ENCODE measurements at regions not wholly inside any gene's neighbourhood (a gene's known extent, or its start where the extent isn't known, plus 50 kb on each side); places are given as distances from the start of the nearest gene placed in this dataset.

- CTCF ChIA-PET = no interaction called here
- Histone ChIP-seq H3K9me3 (ENCODE audit: control insufficient read depth, insufficient read depth, low read depth, low read length) (no peaks in the 10 kb centered on the region), H3K4me1 (ENCODE audit: control insufficient read depth, insufficient read depth, low read length) (no peaks in the 10 kb centered on the region), H3K4me3 (ENCODE audit: low read depth in 2 of 2, low read length in 2 of 2) (no peak overlapping the region), H3K36me3 (ENCODE audit: control insufficient read depth, insufficient read depth, low read length) (no peaks in the 10 kb centered on the region), H3K27me3 (ENCODE audit: control insufficient read depth, insufficient read depth, low read length) (no peaks in the 10 kb centered on the region), H3K27ac (ENCODE audit: low read length) (no peak overlapping the region)
- DNase-seq (ENCODE audit: low read depth, low spot score) = no peak
- no peak for ATAC-seq
- POLR2A ChIA-PET = no interaction called here
- TF ChIP-seq REST (IDR thresholded peaks at IDR 0.05; ENCODE audit: insufficient read depth in 1 of 2, low read depth in 2 of 2, low read length in 1 of 2) = no peak
- no peak for TF ChIP-seq SIN3A (IDR thresholded peaks at IDR 0.05; ENCODE audit: borderline replicate concordance, insufficient read depth, low read depth, low read length)
- no peak for TF ChIP-seq TCF7L2 (IDR thresholded peaks at IDR 0.05; ENCODE audit: low read depth, low read length)
- in situ Hi-C loops (cut with HindIII; ENCODE audit: low pct_unique_long_range_greater_than_20kb, low sequenced_read_pairs) = no loop called here
- BruUV-seq (replicated peaks) = no TSS peak
- intact Hi-C loops (cut with micrococcal nuclease; ENCODE audit: unreplicated experiment) = no loop called here
These were observed 385.0 kb upstream of the DDI1 start for GRCh38 chr11:103651341-103651998.

- BruUV-seq (replicated peaks) = no TSS peak
- intact Hi-C loops (cut with micrococcal nuclease; ENCODE audit: unreplicated experiment) (no loop called here), in situ Hi-C loops (cut with HindIII; ENCODE audit: low pct_unique_long_range_greater_than_20kb, low sequenced_read_pairs) (no loop called here)
- no peak for TF ChIP-seq TCF7L2 (IDR thresholded peaks at IDR 0.05; ENCODE audit: low read depth, low read length)
- no peak for TF ChIP-seq REST (IDR thresholded peaks at IDR 0.05; ENCODE audit: insufficient read depth in 1 of 2, low read depth in 2 of 2, low read length in 1 of 2)
- no peak for TF ChIP-seq POLR2AphosphoS5 (IDR thresholded peaks at IDR 0.05; ENCODE audit: low read depth, low read length)
- no peak for TF ChIP-seq CTCF (IDR thresholded peaks at IDR 0.05)
- TF ChIP-seq SIN3A (IDR thresholded peaks at IDR 0.05; ENCODE audit: borderline replicate concordance, insufficient read depth, low read depth, low read length) = no peak
- Histone ChIP-seq H3K4me1 (ENCODE audit: control insufficient read depth, insufficient read depth, low read length) (no peaks in the 10 kb centered on the region), H3K36me3 (ENCODE audit: control insufficient read depth, insufficient read depth, low read length) (no peaks in the 10 kb centered on the region), H3K27ac (ENCODE audit: low read length) (no peak overlapping the region), H3K9me3 (ENCODE audit: control insufficient read depth, insufficient read depth, low read depth, low read length) (no peaks in the 10 kb centered on the region), H3K27me3 (ENCODE audit: control insufficient read depth, insufficient read depth, low read length) (no peaks in the 10 kb centered on the region), H3K4me3 (ENCODE audit: low read depth in 2 of 2, low read length in 2 of 2) (no peak overlapping the region)
- CTCF ChIA-PET = no interaction called here
- POLR2A ChIA-PET = no interaction called here
- ATAC-seq = no peak
- no peak for DNase-seq (ENCODE audit: low read depth, low spot score)
These were observed 384.4 kb upstream of the DDI1 start for GRCh38 chr11:103652013-103652412.
